Inferior parietal cortex (tissue), 1 donor: ENCODE measurements at regions not wholly inside any gene's neighbourhood (a gene's known extent, or its start where the extent isn't known, plus 50 kb on each side); places are given as distances from the start of the nearest gene placed in this dataset.
"Not testable (repeated sequence)": the region's sequence is repeated elsewhere in the genome, so short reads cannot be mapped to it uniquely, and the experiment has no call there.

Experiments used
- DNase-seq: peaks from one replicate; pipeline ENCODE4 v3.0.0-alpha.2; 2016; ENCODE audit errors: extremely low spot score

GRCh38 chr3:176870451-176870850, 326.8 kb downstream of the TBL1XR1 start:
- no peak for DNase-seq

GRCh38 chr3:176867681-176868663, 329.3 kb downstream of the TBL1XR1 start:
- no peak for DNase-seq

- no peak for DNase-seq
These were observed 336.1 kb downstream of the TBL1XR1 start for GRCh38 chr3:176861137-176861536.

GRCh38 chr3:176856721-176857120, 340.6 kb downstream of the TBL1XR1 start:
- DNase-seq = no peak

GRCh38 chr3:176855901-176856486, 341.3 kb downstream of the TBL1XR1 start:
- DNase-seq = no peak

- DNase-seq = no peak
These were observed 342.1 kb downstream of the TBL1XR1 start for GRCh38 chr3:176855213-176855612.

GRCh38 chr3:176850498-176850897, 346.8 kb downstream of the TBL1XR1 start:
- DNase-seq = no peak

- peak; percentile 11 for DNase-seq
These were observed 348.7 kb downstream of the TBL1XR1 start for GRCh38 chr3:176848431-176849214.

- no peak for DNase-seq
These were observed 354.4 kb downstream of the TBL1XR1 start for GRCh38 chr3:176842914-176843313.

GRCh38 chr3:176840641-176841286, 356.5 kb downstream of the TBL1XR1 start:
- DNase-seq = no peak

- DNase-seq = no peak
These were observed 357.4 kb downstream of the TBL1XR1 start for GRCh38 chr3:176839901-176840300.

- DNase-seq = no peak
These were observed 357.8 kb downstream of the TBL1XR1 start for GRCh38 chr3:176839466-176839865.

GRCh38 chr3:176827244-176827643, 370.0 kb downstream of the TBL1XR1 start:
- DNase-seq = not testable (repeated sequence)

GRCh38 chr3:176824811-176825210, 372.5 kb downstream of the TBL1XR1 start:
- DNase-seq = no peak

- no peak for DNase-seq
These were observed 376.5 kb downstream of the TBL1XR1 start for GRCh38 chr3:176820764-176821163.

GRCh38 chr3:176816937-176817336, 380.3 kb downstream of the TBL1XR1 start:
- no peak for DNase-seq

- DNase-seq = peak; percentile 44
These were observed 383.0 kb downstream of the TBL1XR1 start for GRCh38 chr3:176814285-176814684.

- DNase-seq = no peak
These were observed 389.3 kb downstream of the TBL1XR1 start for GRCh38 chr3:176807938-176808337.

- no peak for DNase-seq
These were observed 397.6 kb downstream of the TBL1XR1 start for GRCh38 chr3:176799675-176800074.

GRCh38 chr3:176798680-176799079, 398.6 kb downstream of the TBL1XR1 start:
- no peak for DNase-seq

GRCh38 chr3:176796371-176796770, 400.9 kb downstream of the TBL1XR1 start:
- DNase-seq = no peak

GRCh38 chr3:176795891-176796290, 401.4 kb downstream of the TBL1XR1 start:
- DNase-seq = no peak
